ENCODE measurements at regions not wholly inside any gene's neighbourhood (a gene's known extent, or its start where the extent isn't known, plus 50 kb on each side); places are given as distances from the start of the nearest gene placed in this dataset.

DNA sequence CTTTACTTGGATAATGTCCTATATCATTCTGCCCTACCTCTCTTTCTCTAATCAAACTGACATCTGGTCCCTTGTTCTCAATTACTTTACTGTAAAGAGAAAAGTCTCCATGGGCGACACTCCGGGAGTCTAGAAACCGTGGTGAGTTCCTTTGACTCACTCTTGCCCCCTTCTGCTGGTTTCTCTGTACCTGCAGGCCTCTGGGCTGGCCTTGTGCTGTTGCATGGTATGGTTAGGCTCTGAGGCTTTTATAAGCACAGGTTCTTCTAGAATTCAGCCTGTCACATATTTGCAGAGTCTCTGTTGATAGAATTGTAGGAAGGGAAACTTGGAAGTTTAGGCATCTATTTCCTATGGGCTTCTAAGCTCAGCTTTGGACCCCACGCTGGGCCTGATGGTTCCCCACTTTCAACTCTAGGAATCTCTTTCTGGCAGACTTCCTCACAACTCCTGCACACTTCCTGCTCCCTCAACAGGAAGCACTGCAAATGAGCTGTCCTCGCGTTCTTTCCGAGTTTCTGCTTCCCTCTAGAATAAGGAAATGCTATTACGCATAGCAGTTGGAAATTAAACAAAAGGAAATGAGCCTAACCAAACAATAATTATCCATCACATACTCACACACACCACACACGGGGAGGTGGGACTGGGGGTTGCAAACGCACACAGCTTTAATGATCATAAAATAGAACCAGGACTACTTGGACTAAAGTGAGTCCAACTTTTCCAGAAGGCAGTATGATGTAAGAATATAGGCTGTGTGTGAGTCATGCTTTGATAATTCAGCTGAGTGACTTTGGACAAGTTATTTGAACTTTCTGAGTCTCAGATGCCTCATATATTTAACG is 683.3 kb downstream of the QKI start:
- TF ChIP-seq NFRKB (IDR thresholded peaks at IDR 0.05; ENCODE audit: low read depth) (no peak), CREB1 (IDR thresholded peaks at IDR 0.05) (no peak), CREB1 (CRISPR knock-in tag; IDR thresholded peaks at IDR 0.05) (no peak), CTCF (IDR thresholded peaks at IDR 0.05 in 2 of 3, conservative IDR thresholded peaks at IDR 0.05 in 1 of 3; ENCODE audit: insufficient read depth in 2 of 3, low read depth in 1 of 3, low read length in 3 of 3) (peak in 2 of 3 experiments; percentile 35 to 45; a peak in 3 of 6 replicates), POLR2AphosphoS5 (IDR thresholded peaks at IDR 0.05; ENCODE audit: control insufficient read depth, insufficient read depth, low read depth, low read length) (no peak), RAD21 (CRISPR knock-in tag; conservative IDR thresholded peaks at IDR 0.05 in 1 of 2, IDR thresholded peaks at IDR 0.05 in 1 of 2) (peak; percentile 34 to 55), PHB (CRISPR knock-in tag; IDR thresholded peaks at IDR 0.05) (no peak), KAT8 (IDR thresholded peaks at IDR 0.05; ENCODE audit: low read depth) (no peak)
- TF ChIP-seq, protein P1, sequence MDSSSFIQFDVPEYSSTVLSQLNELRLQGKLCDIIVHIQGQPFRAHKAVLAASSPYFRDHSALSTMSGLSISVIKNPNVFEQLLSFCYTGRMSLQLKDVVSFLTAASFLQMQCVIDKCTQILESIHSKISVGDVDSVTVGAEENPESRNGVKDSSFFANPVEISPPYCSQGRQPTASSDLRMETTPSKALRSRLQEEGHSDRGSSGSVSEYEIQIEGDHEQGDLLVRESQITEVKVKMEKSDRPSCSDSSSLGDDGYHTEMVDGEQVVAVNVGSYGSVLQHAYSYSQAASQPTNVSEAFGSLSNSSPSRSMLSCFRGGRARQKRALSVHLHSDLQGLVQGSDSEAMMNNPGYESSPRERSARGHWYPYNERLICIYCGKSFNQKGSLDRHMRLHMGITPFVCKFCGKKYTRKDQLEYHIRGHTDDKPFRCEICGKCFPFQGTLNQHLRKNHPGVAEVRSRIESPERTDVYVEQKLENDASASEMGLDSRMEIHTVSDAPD (CRISPR knock-in tag; IDR thresholded peaks at IDR 0.05): no peak

All from K562 (cell line).